HFF-Myc (cell line): ENCODE measurements at regions not wholly inside any gene's neighbourhood (a gene's known extent, or its start where the extent isn't known, plus 50 kb on each side); places are given as distances from the start of the nearest gene placed in this dataset.
"Not testable (repeated sequence)": the region's sequence is repeated elsewhere in the genome, so short reads cannot be mapped to it uniquely, and the experiment has no call there.

Source experiments
- DNase-seq: peaks from one replicate; pipeline ENCODE4 v3.0.0-alpha.2; 2011; ENCODE audit warnings: low read depth; ENCODE audit errors: extremely low read depth
- H3K4me3 ChIP-seq: replicated peaks from 2 replicates; pipeline ENCODE4 v1.5.1; 2011; ENCODE audit warnings: low read depth, mild to moderate bottlenecking, control low read depth, low read length
- TF ChIP-seq, protein P1 (sequence below): IDR thresholded peaks from 2 replicates; pipeline ENCODE4 v1.5.1; 2012; ENCODE audit warnings: mild to moderate bottlenecking, low read depth, low read length, control low read depth; ENCODE audit errors: missing control alignments

DNA sequence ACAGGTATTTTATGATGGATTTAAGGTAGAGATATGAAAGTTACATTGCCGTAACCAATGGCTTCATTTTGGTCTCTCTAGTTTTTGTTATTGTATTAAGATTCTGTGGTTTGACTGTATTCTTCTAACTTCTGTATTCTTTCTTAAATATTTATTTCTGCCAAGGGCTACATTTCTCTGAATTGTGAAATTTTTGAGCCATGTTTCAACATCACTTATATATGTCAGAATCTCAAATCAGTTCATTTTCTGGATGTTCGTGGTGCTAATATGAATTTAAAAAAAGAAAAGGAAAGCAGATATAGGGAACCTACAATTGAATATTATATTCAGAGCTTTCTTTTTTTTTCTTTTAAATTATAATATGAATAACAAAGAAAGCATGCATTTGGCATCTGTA lies 142.7 kb downstream of the ANXA1 start:
- no peak overlapping the region for H3K4me3 ChIP-seq
- no peak for DNase-seq
- TF ChIP-seq, protein P1, sequence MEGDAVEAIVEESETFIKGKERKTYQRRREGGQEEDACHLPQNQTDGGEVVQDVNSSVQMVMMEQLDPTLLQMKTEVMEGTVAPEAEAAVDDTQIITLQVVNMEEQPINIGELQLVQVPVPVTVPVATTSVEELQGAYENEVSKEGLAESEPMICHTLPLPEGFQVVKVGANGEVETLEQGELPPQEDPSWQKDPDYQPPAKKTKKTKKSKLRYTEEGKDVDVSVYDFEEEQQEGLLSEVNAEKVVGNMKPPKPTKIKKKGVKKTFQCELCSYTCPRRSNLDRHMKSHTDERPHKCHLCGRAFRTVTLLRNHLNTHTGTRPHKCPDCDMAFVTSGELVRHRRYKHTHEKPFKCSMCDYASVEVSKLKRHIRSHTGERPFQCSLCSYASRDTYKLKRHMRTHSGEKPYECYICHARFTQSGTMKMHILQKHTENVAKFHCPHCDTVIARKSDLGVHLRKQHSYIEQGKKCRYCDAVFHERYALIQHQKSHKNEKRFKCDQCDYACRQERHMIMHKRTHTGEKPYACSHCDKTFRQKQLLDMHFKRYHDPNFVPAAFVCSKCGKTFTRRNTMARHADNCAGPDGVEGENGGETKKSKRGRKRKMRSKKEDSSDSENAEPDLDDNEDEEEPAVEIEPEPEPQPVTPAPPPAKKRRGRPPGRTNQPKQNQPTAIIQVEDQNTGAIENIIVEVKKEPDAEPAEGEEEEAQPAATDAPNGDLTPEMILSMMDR: no peak

DNA sequence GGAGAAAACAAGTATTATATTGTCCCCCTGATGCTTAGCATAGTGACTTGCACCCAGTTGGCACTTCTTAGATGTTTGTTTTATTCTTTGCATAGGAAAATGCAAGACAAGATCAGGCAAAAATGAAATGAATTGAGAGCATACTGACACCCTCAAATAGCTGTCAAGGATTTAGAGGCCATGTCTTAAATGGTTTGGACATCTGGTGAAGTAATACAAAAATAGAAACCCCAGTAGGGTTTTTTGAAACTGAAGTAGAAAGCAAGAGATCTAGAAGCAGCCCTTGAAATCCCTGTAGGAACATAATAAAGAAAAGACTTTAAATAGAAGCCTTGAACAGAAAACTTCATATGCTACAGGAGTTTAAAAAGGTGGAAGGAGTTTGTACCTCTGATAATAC lies 174.3 kb downstream of the ANXA1 start:
- DNase-seq: no peak
- TF ChIP-seq, protein P1: no peak
- H3K4me3 ChIP-seq: no peak overlapping the region

DNA sequence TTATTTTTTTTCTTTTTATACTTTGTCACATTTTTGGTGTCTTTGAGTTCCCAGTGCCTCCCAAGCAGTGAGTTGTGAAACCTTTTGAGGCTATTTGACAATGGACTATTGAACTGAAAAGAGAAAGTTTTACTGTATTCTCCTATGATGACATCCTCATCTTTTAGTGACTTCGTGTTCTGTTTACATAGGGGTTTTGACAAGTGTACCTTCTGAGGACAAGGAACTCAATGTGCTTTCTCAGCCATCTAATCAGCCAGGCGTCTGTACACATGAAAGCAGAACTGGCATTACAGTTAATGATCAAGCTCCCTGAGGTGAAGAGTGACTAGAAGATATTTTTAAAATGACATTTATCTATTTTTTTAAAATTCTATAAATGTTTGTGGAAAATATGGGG lies 175.5 kb downstream of the ANXA1 start:
- DNase-seq: no peak
- TF ChIP-seq, protein P1: no peak
- H3K4me3 ChIP-seq: no peak overlapping the region

DNA sequence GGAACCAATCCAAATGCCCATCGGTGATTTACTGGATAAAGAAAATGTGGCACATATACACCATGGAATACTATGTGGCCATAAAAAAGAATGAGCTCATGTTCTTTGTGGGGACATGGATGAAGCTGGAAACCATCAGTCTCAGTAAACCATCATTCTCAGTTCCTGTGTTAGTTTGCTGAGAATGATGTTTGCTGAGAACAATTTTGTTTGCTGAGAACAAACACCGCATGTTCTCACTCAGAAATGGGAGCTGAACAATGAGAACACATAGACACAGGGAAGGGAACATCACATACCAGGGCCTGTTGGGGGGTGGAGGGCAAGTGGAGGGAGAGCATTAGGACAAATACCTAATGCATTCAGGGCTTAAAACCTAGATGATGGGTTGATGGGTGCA lies 185.5 kb downstream of the ANXA1 start:
- DNase-seq, H3K4me3 ChIP-seq: not testable (repeated sequence)

DNA sequence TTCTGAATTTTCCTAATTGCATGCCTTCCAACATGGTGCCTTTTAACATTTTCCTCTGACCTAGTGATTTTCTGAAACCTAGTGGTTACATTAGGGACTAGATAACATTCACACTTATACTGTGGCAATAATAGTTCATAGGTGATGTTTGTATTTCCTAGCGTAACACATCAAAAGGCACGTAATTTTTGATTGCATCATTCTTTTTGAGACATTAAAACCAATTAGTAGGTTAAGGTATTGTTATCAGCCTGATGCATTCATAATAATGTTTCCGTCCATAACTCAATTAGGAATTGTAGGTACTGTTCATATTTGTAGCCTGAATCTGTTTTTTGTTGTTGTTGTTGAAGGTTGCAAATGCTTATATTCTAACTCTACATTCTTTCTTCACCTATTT lies 192.4 kb downstream of the ANXA1 start:
- DNase-seq: no peak
- H3K4me3 ChIP-seq: no peak overlapping the region
- TF ChIP-seq, protein P1: no peak

DNA sequence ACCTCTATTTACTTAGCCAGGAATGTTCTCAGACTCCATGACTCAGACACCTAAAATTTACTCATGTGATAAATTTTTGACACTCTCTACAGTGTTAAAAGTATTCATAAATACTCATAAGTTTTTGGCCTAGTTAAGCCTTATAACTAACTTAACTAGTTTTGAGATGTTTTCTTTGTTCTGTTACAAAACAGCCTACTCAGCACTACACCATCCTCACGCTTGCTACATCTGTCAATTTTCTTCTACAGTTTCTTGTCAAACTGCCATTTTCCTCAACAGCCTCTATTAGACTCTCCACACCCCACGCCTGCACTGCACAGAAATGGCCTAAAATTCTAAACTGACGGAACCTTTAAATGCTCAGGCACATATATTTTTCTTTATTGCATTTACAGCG lies 195.5 kb downstream of the ANXA1 start:
- TF ChIP-seq, protein P1: no peak

DNA sequence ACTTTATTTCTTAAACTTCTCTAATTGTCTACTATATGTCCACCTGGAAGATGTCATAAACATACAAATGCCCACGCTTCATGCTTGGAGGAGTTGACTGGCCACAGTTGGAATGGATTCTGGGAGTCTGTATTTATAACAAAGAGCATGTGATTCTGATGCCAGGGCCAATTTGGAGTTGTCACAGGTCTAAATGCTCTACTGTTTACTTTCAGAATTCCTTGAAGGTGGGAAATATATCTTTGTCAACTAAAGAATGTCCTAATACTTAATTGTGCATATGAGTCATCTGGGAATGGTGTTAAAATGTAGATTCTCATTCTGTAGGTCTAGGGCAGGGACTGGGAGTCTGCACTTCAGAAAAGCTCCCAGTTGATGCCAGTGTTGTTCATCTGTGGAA lies 196.1 kb downstream of the ANXA1 start:
- TF ChIP-seq, protein P1: no peak
- DNase-seq: no peak
- H3K4me3 ChIP-seq: no peak overlapping the region

More for the DNA sequence above, 195.5 kb downstream of the ANXA1 start:
- no peak overlapping the region for H3K4me3 ChIP-seq
- DNase-seq: no peak
